ENCODE measurements at regions not wholly inside any gene's neighbourhood (a gene's known extent, or its start where the extent isn't known, plus 50 kb on each side); places are given as distances from the start of the nearest gene placed in this dataset.
"Not testable (repeated sequence)": the region's sequence is repeated elsewhere in the genome, so short reads cannot be mapped to it uniquely, and the experiment has no call there.

DNA sequence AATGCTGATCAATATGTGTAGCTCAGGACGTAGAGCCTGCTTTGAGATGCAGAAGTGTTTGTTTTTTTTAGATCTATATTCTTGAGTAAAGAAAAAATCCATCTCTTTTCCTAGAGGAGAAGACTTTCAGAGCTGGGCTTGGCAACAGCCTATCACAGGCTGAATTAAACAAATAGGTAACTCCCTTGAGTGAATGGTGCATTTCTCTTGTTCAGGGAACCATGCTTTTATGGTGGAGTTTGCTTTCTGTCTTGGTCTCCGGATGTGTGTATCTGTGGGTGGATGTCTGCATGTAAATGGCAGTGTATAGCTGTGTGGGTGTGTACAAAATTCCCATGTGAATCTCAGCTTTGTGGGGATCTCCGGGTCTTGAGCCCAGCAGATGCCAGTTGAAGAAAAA lies 82.3 kb upstream of the KRTAP5-11 start:
- TF ChIP-seq, protein P1, sequence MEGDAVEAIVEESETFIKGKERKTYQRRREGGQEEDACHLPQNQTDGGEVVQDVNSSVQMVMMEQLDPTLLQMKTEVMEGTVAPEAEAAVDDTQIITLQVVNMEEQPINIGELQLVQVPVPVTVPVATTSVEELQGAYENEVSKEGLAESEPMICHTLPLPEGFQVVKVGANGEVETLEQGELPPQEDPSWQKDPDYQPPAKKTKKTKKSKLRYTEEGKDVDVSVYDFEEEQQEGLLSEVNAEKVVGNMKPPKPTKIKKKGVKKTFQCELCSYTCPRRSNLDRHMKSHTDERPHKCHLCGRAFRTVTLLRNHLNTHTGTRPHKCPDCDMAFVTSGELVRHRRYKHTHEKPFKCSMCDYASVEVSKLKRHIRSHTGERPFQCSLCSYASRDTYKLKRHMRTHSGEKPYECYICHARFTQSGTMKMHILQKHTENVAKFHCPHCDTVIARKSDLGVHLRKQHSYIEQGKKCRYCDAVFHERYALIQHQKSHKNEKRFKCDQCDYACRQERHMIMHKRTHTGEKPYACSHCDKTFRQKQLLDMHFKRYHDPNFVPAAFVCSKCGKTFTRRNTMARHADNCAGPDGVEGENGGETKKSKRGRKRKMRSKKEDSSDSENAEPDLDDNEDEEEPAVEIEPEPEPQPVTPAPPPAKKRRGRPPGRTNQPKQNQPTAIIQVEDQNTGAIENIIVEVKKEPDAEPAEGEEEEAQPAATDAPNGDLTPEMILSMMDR (IDR thresholded peaks at IDR 0.05): not testable (repeated sequence)
- TF ChIP-seq POLR2A (IDR thresholded peaks at IDR 0.05): not testable (repeated sequence)
